DOHH2 (cell line): ENCODE measurements at regions not wholly inside any gene's neighbourhood (a gene's known extent, or its start where the extent isn't known, plus 50 kb on each side); places are given as distances from the start of the nearest gene placed in this dataset.
"Not testable (repeated sequence)": the region's sequence is repeated elsewhere in the genome, so short reads cannot be mapped to it uniquely, and the experiment has no call there.

ENCODE experiments used
- EZH2phosphoT487 ChIP-seq: fragments of 200-600 bp; sonication (generic); IDR thresholded peaks from 2 replicates; pipeline ENCODE4 v1.6.1; 2017; ENCODE audit warnings: borderline replicate concordance, mild to moderate bottlenecking, antibody characterized with exemption, low read length, moderate library complexity, mixed read lengths
- TF ChIP-seq, protein P1 (sequence below): fragments of 200-600 bp; sonication (generic); IDR thresholded peaks from one replicate; pipeline ENCODE4 v1.5.1; 2014; ENCODE audit warnings: antibody characterized with exemption, mild to moderate bottlenecking, low read depth, low read length; ENCODE audit not compliant: poor library complexity, severe bottlenecking

DNA sequence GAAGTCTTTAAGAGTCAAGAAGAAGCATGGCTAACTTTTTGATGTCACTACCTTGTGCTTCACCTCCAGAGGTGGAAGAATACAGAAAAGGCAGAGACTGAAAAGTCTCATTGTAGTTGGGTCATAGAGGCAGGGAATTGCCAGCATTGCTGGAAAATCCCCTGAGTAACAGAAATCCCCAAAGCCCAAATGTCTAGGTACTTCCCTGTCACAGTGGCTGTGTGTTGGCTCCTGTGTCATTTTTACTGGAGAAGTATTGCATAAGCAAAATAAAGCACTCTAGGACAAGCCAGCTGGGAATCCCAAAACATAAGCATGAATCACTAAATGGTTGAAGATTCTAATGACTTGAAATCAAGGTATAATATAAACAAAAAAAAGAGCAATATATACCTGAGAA is 114.4 kb downstream of the KLRB1 start:
- TF ChIP-seq, protein P1, sequence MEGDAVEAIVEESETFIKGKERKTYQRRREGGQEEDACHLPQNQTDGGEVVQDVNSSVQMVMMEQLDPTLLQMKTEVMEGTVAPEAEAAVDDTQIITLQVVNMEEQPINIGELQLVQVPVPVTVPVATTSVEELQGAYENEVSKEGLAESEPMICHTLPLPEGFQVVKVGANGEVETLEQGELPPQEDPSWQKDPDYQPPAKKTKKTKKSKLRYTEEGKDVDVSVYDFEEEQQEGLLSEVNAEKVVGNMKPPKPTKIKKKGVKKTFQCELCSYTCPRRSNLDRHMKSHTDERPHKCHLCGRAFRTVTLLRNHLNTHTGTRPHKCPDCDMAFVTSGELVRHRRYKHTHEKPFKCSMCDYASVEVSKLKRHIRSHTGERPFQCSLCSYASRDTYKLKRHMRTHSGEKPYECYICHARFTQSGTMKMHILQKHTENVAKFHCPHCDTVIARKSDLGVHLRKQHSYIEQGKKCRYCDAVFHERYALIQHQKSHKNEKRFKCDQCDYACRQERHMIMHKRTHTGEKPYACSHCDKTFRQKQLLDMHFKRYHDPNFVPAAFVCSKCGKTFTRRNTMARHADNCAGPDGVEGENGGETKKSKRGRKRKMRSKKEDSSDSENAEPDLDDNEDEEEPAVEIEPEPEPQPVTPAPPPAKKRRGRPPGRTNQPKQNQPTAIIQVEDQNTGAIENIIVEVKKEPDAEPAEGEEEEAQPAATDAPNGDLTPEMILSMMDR, result not testable (repeated sequence)
- TF ChIP-seq EZH2phosphoT487, result not testable (repeated sequence)
